CD14-positive monocyte (primary cell): ENCODE measurements at regions not wholly inside any gene's neighbourhood (a gene's known extent, or its start where the extent isn't known, plus 50 kb on each side); places are given as distances from the start of the nearest gene placed in this dataset.
"Not testable (repeated sequence)": the region's sequence is repeated elsewhere in the genome, so short reads cannot be mapped to it uniquely, and the experiment has no call there.

Source experiments
- DNase-seq, 3 donors: peaks; one replicate each; pipeline ENCODE4 v3.0.0-alpha.2; 2011 to 2022
- H2AFZ ChIP-seq: 2 replicates; pipeline ENCODE4 v1.6.0; 2012; ENCODE audit warnings: mild to moderate bottlenecking, low read depth, low read length, inconsistent platforms; ENCODE audit not compliant: insufficient read depth, poor library complexity, severe bottlenecking
- H3K27ac ChIP-seq, 2 donors: 1 replicate in 1 of 2; 2 replicates in 1 of 2; pipeline ENCODE4 v1.5.1; 2012 to 2013; ENCODE audit warnings: low read length in 2 of 2, control low read depth in 1 of 2, inconsistent platforms in 1 of 2, low read depth in 1 of 2, mild to moderate bottlenecking in 1 of 2
- H3K27me3 ChIP-seq, 2 donors: one replicate each; pipeline versions ENCODE4 v1.6.0 to v1.6.1; 2011 to 2013; ENCODE audit warnings: low read length in 2 of 2; ENCODE audit not compliant: control insufficient read depth in 2 of 2, insufficient read depth in 2 of 2
- H3K36me3 ChIP-seq, 2 donors: replicated peaks in 1 of 2; 1 replicate in 1 of 2; 2 replicates in 1 of 2; pipeline versions ENCODE4 v1.5.1 to v1.6.1; 2012 to 2013; ENCODE audit warnings: low read length in 2 of 2, control low read depth in 1 of 2, inconsistent platforms in 1 of 2, mild to moderate bottlenecking in 1 of 2; ENCODE audit not compliant: insufficient read depth in 2 of 2, control insufficient read depth in 1 of 2
- H3K4me1 ChIP-seq, 2 donors: 1 replicate in 1 of 2; 2 replicates in 1 of 2; pipeline versions ENCODE4 v1.5.1 to v1.6.1; 2012 to 2013; ENCODE audit warnings: low read length in 2 of 2, control low read depth in 1 of 2, inconsistent platforms in 1 of 2, mild to moderate bottlenecking in 1 of 2, moderate library complexity in 1 of 2; ENCODE audit not compliant: insufficient read depth in 2 of 2, control insufficient read depth in 1 of 2
- H3K4me2 ChIP-seq: replicated peaks from 2 replicates; pipeline ENCODE3; 2012; ENCODE audit warnings: low read length, moderate library complexity, mild to moderate bottlenecking; ENCODE audit not compliant: poor library complexity, severe bottlenecking; ENCODE audit errors: extremely low read depth
- H3K4me3 ChIP-seq, 3 experiments: fragments of 200-600 bp in 1 of 3; sonication (generic) in 1 of 3; replicated peaks in 1 of 3; 1 replicate in 2 of 3; 2 replicates in 1 of 3; pipeline ENCODE4 v1.5.1; 2011 to 2013; ENCODE audit warnings: low read length in 3 of 3, mild to moderate bottlenecking in 3 of 3, control low read depth in 2 of 3, low read depth in 2 of 3, inconsistent platforms in 1 of 3, moderate library complexity in 1 of 3
- H3K79me2 ChIP-seq: 2 replicates; pipeline ENCODE4 v1.6.0; 2012; ENCODE audit warnings: mild to moderate bottlenecking, control low read depth, inconsistent platforms, low read length, moderate library complexity; ENCODE audit not compliant: insufficient read depth
- H3K9ac ChIP-seq: 2 replicates; pipeline ENCODE4 v1.6.0; 2017; ENCODE audit warnings: low read length, mild to moderate bottlenecking; ENCODE audit not compliant: insufficient read depth, poor library complexity, severe bottlenecking
- H3K9me3 ChIP-seq, 2 donors: replicated peaks in 1 of 2; 1 replicate in 1 of 2; 2 replicates in 1 of 2; pipeline versions ENCODE4 v1.5.1 to v1.6.1; 2012 to 2013; ENCODE audit warnings: low read length in 2 of 2, control low read depth in 1 of 2; ENCODE audit not compliant: control insufficient read depth in 1 of 2, insufficient read depth in 1 of 2
- H4K20me1 ChIP-seq: 2 replicates; pipeline ENCODE4 v1.6.0; 2012; ENCODE audit warnings: mild to moderate bottlenecking, low read length, control low read depth, moderate library complexity; ENCODE audit not compliant: insufficient read depth
- H3K27ac Mint-ChIP-seq, 7 donors: one replicate each; pipeline ENCODE4 v1.8.0; 2020; ENCODE audit warnings: mild to moderate bottlenecking in 7 of 7, mixed read lengths in 7 of 7, moderate library complexity in 6 of 7, inconsistent platforms in 2 of 7
- H3K27me3 Mint-ChIP-seq, 3 donors: one replicate each; pipeline ENCODE4 v1.8.0; 2021 to 2022; ENCODE audit warnings: low read depth in 3 of 3, mild to moderate bottlenecking in 3 of 3, mixed read lengths in 3 of 3, moderate library complexity in 3 of 3, inconsistent platforms in 1 of 3
- H3K36me3 Mint-ChIP-seq, 2 donors: one replicate each; pipeline ENCODE4 v1.8.0; 2020; ENCODE audit warnings: mixed read lengths in 2 of 2, inconsistent platforms in 1 of 2, mild to moderate bottlenecking in 1 of 2
- H3K4me1 Mint-ChIP-seq: one replicate; pipeline ENCODE4 v1.8.0; 2020; ENCODE audit warnings: mild to moderate bottlenecking, mixed read lengths
- H3K4me3 Mint-ChIP-seq, 2 donors: one replicate each; pipeline ENCODE4 v1.8.0; 2020; ENCODE audit warnings: mild to moderate bottlenecking in 2 of 2, mixed read lengths in 2 of 2, moderate library complexity in 1 of 2
- H3K9me3 Mint-ChIP-seq, 7 donors: one replicate each; pipeline ENCODE4 v1.8.0; 2020 to 2022; ENCODE audit warnings: mixed read lengths in 7 of 7, mild to moderate bottlenecking in 6 of 7, moderate library complexity in 6 of 7, inconsistent platforms in 2 of 7
- CTCF ChIP-seq: fragments of 200-600 bp; IDR thresholded peaks from one replicate; pipeline ENCODE4 v1.8.0; 2022; ENCODE audit warnings: antibody characterized with exemption, mild to moderate bottlenecking
- WGBS: methylation state at CpG from one replicate; pipeline ENCODE4 v1.1.5; 2013; ENCODE audit warnings: missing lambda C conversion rate; ENCODE audit not compliant: insufficient coverage; 5-methylcytosine and 5-hydroxymethylcytosine counted together
- intact Hi-C, 2 donors: fragments of 100-400 bp; cut with micrococcal nuclease; formaldehyde crosslinking; loops; one replicate each; pipeline versions ENCODE4 v1.15.0 to v1.15.1; 2023

DNA sequence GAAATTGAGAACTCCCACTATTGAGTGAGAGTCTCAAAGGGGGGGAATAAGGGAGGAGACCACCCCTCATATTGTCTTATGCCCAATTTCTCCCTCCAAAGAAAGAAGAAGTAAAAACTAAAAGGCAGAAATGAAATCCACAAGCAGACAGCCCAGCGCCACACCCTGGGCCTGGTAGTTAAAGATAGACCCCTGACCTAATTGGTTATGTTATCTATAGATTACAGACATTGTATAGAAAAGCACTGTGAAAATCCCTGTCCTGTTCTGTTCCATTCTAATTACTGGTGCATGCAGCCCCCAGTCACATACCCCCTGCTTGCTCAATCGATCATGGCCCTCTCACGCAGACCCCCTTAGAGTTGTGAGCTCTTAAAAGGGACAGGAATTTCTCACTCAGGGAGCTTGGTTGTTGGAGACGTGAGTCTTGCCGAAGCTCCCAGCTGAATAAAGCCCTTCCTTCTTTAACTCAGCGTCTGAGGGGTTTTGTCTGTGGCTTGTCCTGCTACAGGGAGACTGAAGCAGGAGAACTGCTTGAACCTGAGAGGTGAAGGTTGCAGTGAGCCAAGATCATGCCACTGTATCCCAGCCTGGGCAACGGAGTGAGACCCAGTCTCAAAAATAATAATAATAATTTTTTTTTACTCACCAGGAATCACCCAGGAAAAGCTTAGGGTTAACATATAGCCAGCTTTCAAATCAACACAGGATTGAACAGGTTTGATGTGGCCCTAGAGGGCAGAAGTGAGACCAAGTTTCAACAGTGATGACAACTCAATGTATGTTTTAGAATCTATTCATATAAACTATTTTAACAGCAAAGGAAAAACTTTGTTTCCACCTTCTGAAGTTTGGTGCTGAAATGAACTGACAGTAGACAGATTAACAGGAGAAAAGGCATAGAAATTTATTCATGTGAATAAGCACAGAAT is 181.4 kb upstream of the NDUFV2 start:
- H3K27me3 Mint-ChIP-seq, H3K36me3 Mint-ChIP-seq, H3K27me3 ChIP-seq, H4K20me1 ChIP-seq, H3K27ac ChIP-seq, H3K9ac ChIP-seq, H3K4me3 Mint-ChIP-seq, H2AFZ ChIP-seq, H3K9me3 ChIP-seq, H3K9me3 Mint-ChIP-seq, H3K4me1 ChIP-seq, H3K27ac Mint-ChIP-seq, intact Hi-C loops, H3K4me1 Mint-ChIP-seq, H3K4me2 ChIP-seq, DNase-seq, H3K4me3 ChIP-seq, H3K36me3 ChIP-seq, H3K79me2 ChIP-seq: not testable (repeated sequence)
- WGBS = 100% methylated on average over 1 of the region's 7 CpGs

DNA sequence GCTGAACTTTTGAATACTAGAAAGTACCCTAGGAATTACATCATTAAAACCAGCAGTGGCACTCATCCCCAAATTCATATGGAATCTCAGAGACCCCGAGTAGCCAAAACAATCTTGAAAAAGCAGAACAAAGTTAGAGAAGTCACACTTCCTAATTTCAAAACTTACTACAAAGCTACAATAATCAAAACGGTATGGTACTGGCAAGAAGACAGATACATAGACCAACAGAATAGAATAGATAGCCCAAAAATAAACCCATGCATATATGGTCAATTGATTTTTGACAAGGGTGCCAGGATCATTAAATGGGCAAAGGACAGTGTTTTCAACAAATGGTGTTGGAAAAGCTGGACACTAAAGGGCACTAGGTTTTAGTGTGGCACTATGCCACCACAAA is 176.0 kb upstream of the NDUFV2 start:
- H2AFZ ChIP-seq = no peak overlapping the region
- no peak for TF ChIP-seq CTCF
- no peak overlapping the region for H3K27ac ChIP-seq
- no peaks in the 10 kb centered on the region for H4K20me1 ChIP-seq
- Mint-ChIP-seq H3K36me3 (no peaks in the 10 kb centered on the region), H3K27ac (no peak overlapping the region), H3K27me3 (peaks cover 0 to 3% (median 1%) of the 10 kb centered on the region in 3 donors), H3K9me3 (peaks cover 19 to 50% (median 32%) of the 10 kb centered on the region in 7 donors), H3K4me1 (no peaks in the 10 kb centered on the region), H3K4me3 (no peak overlapping the region)
- H3K9ac ChIP-seq = no peak overlapping the region
- peaks cover 22 to 37% of the 10 kb centered on the region in 2 donors for H3K9me3 ChIP-seq
- H3K79me2 ChIP-seq = no peaks in the 10 kb centered on the region
- H3K4me1 ChIP-seq = no peaks in the 10 kb centered on the region
- WGBS = 88% methylated on average over 1 of the region's 2 CpGs
- H3K4me2 ChIP-seq = no peak overlapping the region
- intact Hi-C loops = no loop called here
- H3K36me3 ChIP-seq = no peaks in the 10 kb centered on the region
- H3K4me3 ChIP-seq = no peak overlapping the region
- no peaks in the 10 kb centered on the region for H3K27me3 ChIP-seq
- DNase-seq = no peak
